Activated CD4-positive, alpha-beta memory T cell treated with anti-CD3 and anti-CD28 coated beads, Interleukin-2, amount 10 ng/mL, durations not matched to agents 7 days and 5 days (primary cell): ENCODE measurements at regions not wholly inside any gene's neighbourhood (a gene's known extent, or its start where the extent isn't known, plus 50 kb on each side); places are given as distances from the start of the nearest gene placed in this dataset.

Experiments
- CTCF ChIA-PET: fragments of 350-600 bp; sonication (Branson Sonifier 250); formaldehyde crosslinking; loops from one replicate; lab custom pipeline; 2021; ENCODE audit warnings: antibody characterized with exemption, inconsistent platforms; lab: Charles Lee
- POLR2A ChIA-PET: fragments of 350-600 bp; sonication (Branson Sonifier 250); formaldehyde crosslinking; loops from one replicate; lab custom pipeline; 2021; ENCODE audit warnings: antibody characterized with exemption; lab: Charles Lee
- DNase-seq: peaks from one replicate; pipeline ENCODE4 v3.0.0-alpha.2; 2020
- H3K27ac Mint-ChIP-seq: one replicate; pipeline ENCODE4 v1.8.0; 2021; ENCODE audit warnings: mild to moderate bottlenecking, mixed read lengths
- H3K27me3 Mint-ChIP-seq: one replicate; pipeline ENCODE4 v1.8.0; 2021; ENCODE audit warnings: mixed read lengths
- H3K36me3 Mint-ChIP-seq: one replicate; pipeline ENCODE4 v1.8.0; 2021; ENCODE audit warnings: low read depth, mixed read lengths
- H3K4me1 Mint-ChIP-seq: one replicate; pipeline ENCODE4 v1.8.0; 2021; ENCODE audit warnings: mixed read lengths
- H3K4me3 Mint-ChIP-seq: one replicate; pipeline ENCODE4 v1.8.0; 2021; ENCODE audit warnings: mild to moderate bottlenecking, mixed read lengths
- H3K9me3 Mint-ChIP-seq: one replicate; pipeline ENCODE4 v1.8.0; 2021; ENCODE audit warnings: mixed read lengths

DNA sequence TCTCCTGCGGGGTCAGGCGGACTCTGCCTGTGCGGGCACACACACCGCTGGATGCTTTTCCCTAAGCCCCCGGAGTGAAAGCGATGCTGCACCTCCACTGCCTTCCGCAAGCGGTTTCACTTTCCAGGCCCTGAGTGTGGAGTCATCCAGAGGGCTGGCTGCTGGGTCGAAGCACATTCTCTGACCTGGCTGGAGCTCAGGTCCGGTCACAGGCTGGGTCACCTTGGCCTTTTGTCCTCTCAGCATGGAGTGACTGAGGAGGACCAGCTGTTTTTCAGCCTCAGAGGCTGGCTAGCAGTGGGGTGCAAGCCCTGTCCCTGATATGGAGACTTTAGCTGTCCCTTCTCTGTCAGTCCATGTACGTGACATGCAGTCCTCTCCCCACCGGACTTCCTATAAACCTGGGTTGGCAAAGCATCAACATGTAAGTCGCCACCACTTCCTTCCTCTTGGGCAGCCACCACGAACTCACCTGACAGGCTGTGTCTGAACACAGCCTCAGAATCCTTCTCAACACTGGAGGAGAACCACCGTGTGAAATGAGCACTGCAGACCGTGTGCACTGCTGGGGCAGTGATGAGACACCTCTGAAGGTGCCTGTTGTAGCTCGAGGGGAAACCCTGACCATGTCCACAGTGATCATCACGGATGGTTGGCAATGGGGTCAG, 51.3 kb downstream of the GADD45G start:
- Mint-ChIP-seq H3K4me1 (peaks cover 40% of the 10 kb centered on the region), H3K9me3 (no peaks in the 10 kb centered on the region), H3K27ac (peak overlapping the region; percentile 53), H3K36me3 (no peaks in the 10 kb centered on the region), H3K4me3 (peak overlapping the region; percentile 3), H3K27me3 (peaks cover 32% of the 10 kb centered on the region)
- DNase-seq = peak; percentile 75
- ChIA-PET POLR2A (interaction anchor here (0.5 to 4.1 kb wide), 5 partner anchors 24 to 220 kb away, joined by 3 to 20 read pairs (median 3); partner anchors contain the start of gene GADD45G), CTCF (interaction anchor here (0.8 to 3.2 kb wide), 4 partner anchors 46 to 87 kb away, joined by 3 to 9 read pairs (median 4); no protein-coding TSS in a partner anchor)

DNA sequence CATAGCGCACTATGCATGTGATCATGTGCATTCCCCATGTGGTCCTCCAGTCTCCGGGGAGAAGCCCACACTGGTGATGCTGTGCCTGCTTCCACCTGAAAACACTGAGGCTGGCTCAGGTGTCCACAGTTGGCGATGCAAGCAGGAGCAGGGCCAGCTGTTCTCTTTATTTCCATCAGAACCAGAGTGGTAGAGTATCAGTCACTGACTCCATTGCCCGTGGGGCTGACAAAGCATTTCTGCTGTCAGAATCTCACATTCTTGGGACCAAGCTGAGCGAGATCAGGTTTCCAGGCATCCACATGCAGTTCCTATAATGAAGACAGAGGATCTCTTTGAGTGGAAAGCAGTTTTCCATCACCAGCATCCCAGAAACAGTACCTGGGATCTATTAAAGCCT, 52.5 kb downstream of the GADD45G start:
- no peak for DNase-seq
- H3K4me3 Mint-ChIP-seq = no peak overlapping the region
- H3K9me3 Mint-ChIP-seq = no peaks in the 10 kb centered on the region
- H3K27ac Mint-ChIP-seq = no peak overlapping the region
- POLR2A ChIA-PET = interaction anchor here (1.1 to 4.1 kb wide), 3 partner anchors 44 to 52 kb away, joined by 3 to 20 read pairs (median 5); partner anchors contain the start of gene GADD45G
- H3K4me1 Mint-ChIP-seq = peaks cover 37% of the 10 kb centered on the region
- peaks cover 26% of the 10 kb centered on the region for H3K27me3 Mint-ChIP-seq
- CTCF ChIA-PET = interaction anchor here (1.2 to 3.2 kb wide), 2 partner anchors 45 to 82 kb away, joined by 3 to 9 read pairs; no protein-coding TSS in a partner anchor
- no peaks in the 10 kb centered on the region for H3K36me3 Mint-ChIP-seq

DNA sequence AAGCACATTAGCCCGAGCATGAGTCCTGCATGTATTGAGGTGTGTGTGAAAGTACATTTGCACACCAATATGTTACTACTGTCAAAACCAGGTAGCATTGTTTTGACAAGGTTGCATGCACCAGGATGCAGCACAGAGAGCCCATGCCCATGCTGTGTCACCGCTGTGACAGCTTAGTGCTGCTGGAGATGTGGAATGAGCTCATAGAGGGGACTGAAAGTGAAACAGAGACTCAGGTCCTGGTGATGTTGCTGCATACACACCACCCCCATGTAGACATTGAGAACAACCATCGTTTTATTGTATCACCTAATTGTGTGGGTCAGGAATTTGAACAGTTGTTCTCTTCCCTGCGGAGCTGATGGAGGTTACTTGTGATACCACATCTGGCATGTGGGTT, 53.0 kb downstream of the GADD45G start:
- Mint-ChIP-seq H3K36me3 (no peaks in the 10 kb centered on the region), H3K27ac (peak overlapping the region; percentile 11), H3K4me3 (no peak overlapping the region), H3K4me1 (peaks cover 37% of the 10 kb centered on the region), H3K27me3 (peaks cover 26% of the 10 kb centered on the region), H3K9me3 (no peaks in the 10 kb centered on the region)
- DNase-seq = peak; percentile 70
- CTCF ChIA-PET = interaction anchor here (3.2 kb wide), 1 partner anchor 81 kb away, joined by 9 read pairs; no protein-coding TSS in a partner anchor
- POLR2A ChIA-PET = interaction anchor here (1.1 to 4.1 kb wide), 3 partner anchors 43 to 53 kb away, joined by 3 to 20 read pairs (median 5); partner anchors contain the start of gene GADD45G

DNA sequence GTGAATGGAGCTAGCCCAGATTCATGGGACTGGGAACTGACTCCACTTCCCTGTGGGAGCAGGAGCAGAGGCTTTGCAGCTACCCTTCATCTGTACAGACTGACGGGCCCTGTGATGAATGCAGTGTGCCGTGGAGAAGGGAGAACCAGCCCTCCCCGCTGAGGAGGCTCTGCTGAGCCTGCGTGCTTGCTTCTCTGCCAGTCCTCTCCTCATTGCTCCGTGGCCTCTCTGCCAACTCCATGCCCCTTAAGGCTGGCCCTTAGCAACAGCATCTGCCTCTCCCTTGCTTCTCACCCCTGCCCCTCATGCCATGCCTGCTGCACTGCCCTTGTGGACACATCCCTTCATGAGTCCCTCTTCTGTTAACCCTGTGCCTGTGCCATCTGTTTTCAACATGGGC, 53.6 kb downstream of the GADD45G start:
- DNase-seq = no peak
- no peak overlapping the region for H3K27ac Mint-ChIP-seq
- peaks cover 42% of the 10 kb centered on the region for H3K4me1 Mint-ChIP-seq
- ChIA-PET POLR2A (interaction anchor here (4.1 kb wide), 1 partner anchor 53 kb away, joined by 20 read pairs; the partner anchor contains the start of gene GADD45G), CTCF (interaction anchor here (3.2 kb wide), 1 partner anchor 81 kb away, joined by 9 read pairs; no protein-coding TSS in a partner anchor)
- no peaks in the 10 kb centered on the region for H3K36me3 Mint-ChIP-seq
- H3K27me3 Mint-ChIP-seq = peaks cover 28% of the 10 kb centered on the region
- no peak overlapping the region for H3K4me3 Mint-ChIP-seq
- H3K9me3 Mint-ChIP-seq = no peaks in the 10 kb centered on the region

DNA sequence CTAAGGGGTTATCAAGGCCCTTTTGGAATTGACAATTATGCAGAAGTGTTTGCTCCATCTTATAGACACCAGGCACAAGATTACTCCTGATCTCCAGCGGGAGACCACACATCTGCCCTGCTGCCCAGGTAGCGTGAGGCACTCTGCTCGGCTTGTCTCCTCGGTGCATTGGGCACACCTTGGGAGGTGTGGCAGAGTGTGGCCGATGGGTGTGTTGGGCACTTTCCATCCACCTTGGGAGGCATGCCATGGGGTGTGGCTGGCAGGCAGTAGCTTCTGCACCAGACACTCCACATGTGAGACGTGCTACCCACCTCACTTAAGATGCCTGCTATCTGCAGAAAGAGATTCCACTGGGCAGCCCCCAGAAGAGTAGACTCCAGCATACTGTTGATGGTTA, 54.1 kb downstream of the GADD45G start:
- H3K4me1 Mint-ChIP-seq = peaks cover 46% of the 10 kb centered on the region
- no peaks in the 10 kb centered on the region for H3K9me3 Mint-ChIP-seq
- H3K36me3 Mint-ChIP-seq = no peaks in the 10 kb centered on the region
- POLR2A ChIA-PET = no interaction called here
- H3K27me3 Mint-ChIP-seq = peaks cover 25% of the 10 kb centered on the region
- CTCF ChIA-PET = no interaction called here
- H3K4me3 Mint-ChIP-seq = no peak overlapping the region
- no peak overlapping the region for H3K27ac Mint-ChIP-seq
- no peak for DNase-seq

DNA sequence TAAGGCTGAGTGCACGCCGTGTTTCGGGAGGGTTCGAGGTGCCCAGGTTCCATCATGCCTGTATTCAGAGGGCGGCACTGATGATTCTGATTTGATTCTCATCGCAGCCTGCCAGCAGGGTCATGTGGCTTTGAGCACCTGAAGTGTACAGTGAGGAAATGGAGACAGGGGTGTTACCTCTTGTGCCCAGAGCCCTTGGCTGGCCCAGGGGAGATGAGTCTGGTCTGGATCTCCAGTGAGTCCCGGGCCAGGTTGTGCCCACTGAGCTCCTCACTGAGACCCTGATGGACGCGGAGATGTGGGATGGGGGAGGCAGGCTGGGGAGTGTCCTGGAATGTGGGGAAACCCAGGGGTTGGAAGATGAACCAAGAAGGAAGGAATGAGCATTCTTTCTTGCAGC, 54.7 kb downstream of the GADD45G start:
- DNase-seq = no peak
- Mint-ChIP-seq H3K9me3 (no peaks in the 10 kb centered on the region), H3K4me3 (no peak overlapping the region), H3K4me1 (peaks cover 46% of the 10 kb centered on the region), H3K27ac (no peak overlapping the region), H3K36me3 (no peaks in the 10 kb centered on the region), H3K27me3 (peaks cover 22% of the 10 kb centered on the region)
- ChIA-PET POLR2A (no interaction called here), CTCF (no interaction called here)

DNA sequence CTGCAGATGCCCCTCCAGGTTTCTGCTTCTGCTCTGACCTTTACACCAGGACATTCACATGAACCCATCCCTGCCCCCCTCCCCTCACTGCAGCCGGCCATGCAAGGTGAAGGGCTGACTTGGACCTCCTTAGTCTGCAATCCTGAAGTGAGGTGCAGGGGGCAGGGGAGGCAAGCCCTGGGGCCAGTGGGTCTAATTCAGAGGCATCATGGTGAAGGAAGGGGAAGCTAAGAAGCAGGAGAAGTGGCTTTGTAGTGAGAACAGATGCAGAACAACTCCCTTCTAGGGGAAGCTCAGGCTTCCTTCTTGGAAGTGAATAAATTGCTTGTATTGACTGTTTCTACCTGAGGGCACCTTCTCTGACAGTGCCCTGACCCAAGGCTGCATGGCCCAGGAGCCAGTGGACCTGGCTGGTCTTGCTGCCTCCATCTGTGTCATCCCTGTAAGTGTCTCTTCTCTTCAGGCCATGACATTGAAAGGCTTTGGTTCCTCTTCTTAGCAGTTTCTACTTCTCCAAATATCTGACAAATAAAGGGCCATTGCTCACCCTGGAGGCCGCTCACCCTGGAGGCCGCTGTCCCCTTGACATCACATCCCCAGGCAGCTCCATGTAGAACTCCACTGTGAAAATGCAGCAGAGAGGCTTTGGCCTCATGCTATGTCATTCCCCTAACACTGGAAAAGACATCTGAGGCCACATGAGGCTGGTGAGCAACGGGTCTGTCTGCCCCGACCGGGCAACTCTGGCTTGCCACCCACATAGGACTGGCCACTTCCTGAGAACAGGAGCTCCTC, 55.3 kb downstream of the GADD45G start:
- H3K9me3 Mint-ChIP-seq = no peaks in the 10 kb centered on the region
- H3K27ac Mint-ChIP-seq = no peak overlapping the region
- H3K27me3 Mint-ChIP-seq = peaks cover 18% of the 10 kb centered on the region
- no peaks in the 10 kb centered on the region for H3K36me3 Mint-ChIP-seq
- H3K4me1 Mint-ChIP-seq = peaks cover 44% of the 10 kb centered on the region
- CTCF ChIA-PET = no interaction called here
- H3K4me3 Mint-ChIP-seq = no peak overlapping the region
- POLR2A ChIA-PET = no interaction called here
- no peak for DNase-seq

DNA sequence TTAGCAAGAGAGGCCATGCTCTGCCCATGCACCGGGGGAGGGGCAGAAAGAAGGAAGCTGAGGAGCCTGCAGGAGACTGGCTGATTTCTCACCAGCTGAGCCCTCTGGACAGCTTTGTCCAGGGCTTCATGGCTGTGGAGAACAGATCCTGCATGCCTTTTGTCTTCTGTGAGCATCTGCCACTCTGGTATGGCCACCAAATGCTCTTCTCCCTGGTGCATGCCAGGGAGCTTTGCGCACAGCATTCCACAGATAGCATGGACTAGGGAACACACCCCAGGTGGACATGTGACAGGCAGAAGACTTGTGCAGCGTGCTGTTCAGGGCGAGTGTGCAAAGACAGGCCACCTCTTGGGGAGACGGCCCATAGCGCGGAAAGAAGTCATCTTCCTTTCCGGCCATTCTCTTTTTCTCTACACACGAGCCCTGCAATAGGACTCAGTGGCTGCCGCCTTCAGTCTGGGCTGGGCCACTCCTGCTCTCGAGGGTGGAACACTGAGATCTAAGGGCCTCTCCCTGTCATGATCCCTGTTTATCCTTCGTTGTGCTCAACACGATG, 56.7 kb downstream of the GADD45G start:
- ChIA-PET POLR2A (no interaction called here), CTCF (no interaction called here)
- peaks cover 30% of the 10 kb centered on the region for H3K4me1 Mint-ChIP-seq
- no peak for DNase-seq
- H3K27me3 Mint-ChIP-seq = peaks cover 26% of the 10 kb centered on the region
- H3K27ac Mint-ChIP-seq = no peak overlapping the region
- H3K9me3 Mint-ChIP-seq = no peaks in the 10 kb centered on the region
- no peak overlapping the region for H3K4me3 Mint-ChIP-seq
- H3K36me3 Mint-ChIP-seq = no peaks in the 10 kb centered on the region

DNA sequence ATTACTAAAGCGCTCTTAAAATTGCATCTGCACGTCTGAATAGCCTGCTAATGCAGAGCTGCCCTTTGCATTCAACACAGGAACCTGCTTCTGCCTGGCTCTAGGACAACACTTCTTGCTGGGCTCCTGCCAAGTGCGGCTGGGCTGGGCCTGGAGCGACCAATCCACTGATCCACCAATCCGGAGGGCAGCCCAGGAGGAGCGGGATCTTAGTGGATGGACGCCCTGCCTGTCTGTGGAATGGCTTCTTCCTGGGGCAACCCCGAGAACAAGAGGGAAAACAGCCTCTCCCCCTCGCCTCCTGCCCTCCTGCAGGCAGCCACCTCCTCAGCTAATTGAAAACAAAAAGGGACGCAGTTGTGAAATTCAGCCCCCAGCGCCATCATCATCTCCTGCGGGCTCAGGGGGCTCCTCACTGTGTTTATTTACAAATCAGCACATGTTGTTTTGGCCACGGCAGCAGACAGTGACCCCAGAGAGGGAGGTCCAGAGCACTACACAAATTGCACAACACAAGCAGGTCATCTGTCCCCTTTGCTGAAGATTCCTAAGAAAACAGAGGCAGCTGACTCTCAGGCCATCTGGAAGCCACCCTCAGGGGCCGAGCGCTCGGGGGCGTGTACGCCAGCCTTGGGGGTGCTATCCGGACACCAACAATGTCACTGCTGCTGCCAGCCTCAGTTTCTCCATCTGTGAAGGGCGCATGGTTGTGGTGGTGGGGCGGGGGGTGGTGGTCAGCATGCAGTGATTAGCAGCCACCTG, 57.3 kb downstream of the GADD45G start:
- Mint-ChIP-seq H3K36me3 (no peaks in the 10 kb centered on the region), H3K27me3 (peaks cover 28% of the 10 kb centered on the region), H3K4me3 (no peak overlapping the region), H3K4me1 (peaks cover 23% of the 10 kb centered on the region), H3K9me3 (no peaks in the 10 kb centered on the region), H3K27ac (no peak overlapping the region)
- ChIA-PET CTCF (no interaction called here), POLR2A (no interaction called here)
- DNase-seq = no peak

DNA sequence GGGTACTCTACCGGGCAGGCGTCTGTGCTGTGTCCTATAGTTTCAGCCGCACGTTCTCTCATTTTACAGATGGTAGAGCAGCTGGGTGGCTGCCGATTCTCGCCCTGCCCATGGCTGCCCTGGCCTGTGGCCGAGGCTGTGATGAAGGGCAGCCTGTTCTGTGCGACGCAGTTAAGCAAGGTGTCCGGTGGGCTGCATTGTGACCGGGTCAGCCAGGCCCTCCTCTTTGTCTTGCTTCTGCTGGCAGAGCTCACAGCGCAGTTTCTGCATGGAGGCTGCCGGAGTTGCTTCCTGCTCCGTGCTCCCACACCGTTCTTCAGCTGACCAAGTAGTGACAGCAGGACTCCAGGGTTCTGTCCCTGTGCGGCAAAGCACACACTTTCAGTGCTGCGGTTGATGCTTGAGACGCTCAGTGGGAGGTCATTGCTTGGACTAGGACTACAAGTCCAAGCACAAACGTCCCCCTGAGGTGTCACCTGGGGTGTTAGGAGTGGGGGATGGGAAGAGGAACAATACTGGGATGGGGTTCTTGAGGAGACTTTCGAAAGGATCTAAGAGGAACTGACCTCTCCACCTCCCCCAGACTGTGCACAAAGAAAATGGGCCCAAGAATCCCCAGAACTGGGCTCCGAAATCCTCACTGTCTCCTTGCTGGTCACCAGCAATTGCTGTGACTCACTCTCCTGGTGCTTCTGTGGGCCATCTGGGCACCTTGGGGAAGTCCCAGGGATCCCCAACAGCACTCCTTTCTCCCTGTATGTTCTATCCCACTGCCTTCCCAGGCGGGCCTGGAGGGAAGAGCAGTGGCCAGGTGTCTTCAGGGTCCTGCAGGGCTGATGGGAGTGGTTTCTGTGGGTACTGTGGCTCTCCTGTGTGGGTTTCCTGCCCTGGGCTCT, 58.2 kb downstream of the GADD45G start:
- Mint-ChIP-seq H3K4me1 (peaks cover 16% of the 10 kb centered on the region), H3K4me3 (no peak overlapping the region), H3K36me3 (no peaks in the 10 kb centered on the region), H3K27ac (no peak overlapping the region), H3K9me3 (no peaks in the 10 kb centered on the region), H3K27me3 (peaks cover 24% of the 10 kb centered on the region)
- no peak for DNase-seq
- POLR2A ChIA-PET = no interaction called here
- CTCF ChIA-PET = no interaction called here

DNA sequence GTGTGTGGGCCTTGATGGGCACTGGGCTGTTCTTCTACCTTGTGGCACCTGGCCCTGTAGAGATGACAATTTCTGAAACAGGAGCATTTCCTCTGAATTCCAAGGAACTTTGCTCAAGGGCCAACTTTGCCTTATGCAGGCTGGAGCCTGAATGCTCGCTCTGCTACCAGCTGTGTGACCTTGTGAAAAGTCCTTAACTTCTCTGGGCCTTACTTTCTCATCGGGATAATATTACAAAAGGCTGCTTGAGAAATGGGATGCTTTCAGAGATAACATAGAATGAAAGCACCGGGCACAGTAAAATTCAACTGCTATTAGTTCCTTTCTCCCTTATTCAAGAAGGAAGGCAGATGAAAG, 58.8 kb downstream of the GADD45G start:
- H3K36me3 Mint-ChIP-seq = no peaks in the 10 kb centered on the region
- DNase-seq = no peak
- POLR2A ChIA-PET = no interaction called here
- CTCF ChIA-PET = no interaction called here
- H3K27ac Mint-ChIP-seq = no peak overlapping the region
- H3K4me1 Mint-ChIP-seq = peaks cover 10% of the 10 kb centered on the region
- H3K27me3 Mint-ChIP-seq = peaks cover 24% of the 10 kb centered on the region
- no peak overlapping the region for H3K4me3 Mint-ChIP-seq
- H3K9me3 Mint-ChIP-seq = no peaks in the 10 kb centered on the region

DNA sequence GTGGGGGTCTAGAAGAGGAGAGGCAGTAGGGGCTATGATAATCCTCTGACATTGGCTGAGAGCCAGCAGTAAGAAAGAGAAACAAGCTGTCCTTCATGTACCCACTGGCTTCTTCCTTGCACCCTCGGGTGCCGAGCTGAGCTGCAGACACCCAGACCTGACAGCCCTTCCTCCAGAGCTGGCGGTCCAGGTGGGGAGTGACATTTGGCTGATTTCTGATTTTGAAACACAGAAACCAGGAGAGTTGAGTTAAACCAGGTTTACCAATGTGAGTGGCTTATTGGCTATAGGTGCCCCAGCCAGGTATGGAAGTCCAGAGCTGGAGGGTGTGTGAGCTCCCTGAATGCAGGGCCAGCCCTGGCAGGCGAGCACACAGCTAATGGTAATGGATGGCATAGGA, 59.2 kb downstream of the GADD45G start:
- ChIA-PET POLR2A (no interaction called here), CTCF (no interaction called here)
- no peaks in the 10 kb centered on the region for H3K9me3 Mint-ChIP-seq
- no peak overlapping the region for H3K27ac Mint-ChIP-seq
- no peaks in the 10 kb centered on the region for H3K36me3 Mint-ChIP-seq
- no peak for DNase-seq
- H3K27me3 Mint-ChIP-seq = peaks cover 24% of the 10 kb centered on the region
- no peak overlapping the region for H3K4me3 Mint-ChIP-seq
- H3K4me1 Mint-ChIP-seq = peaks cover 9% of the 10 kb centered on the region
